Panc1 (cell line): ENCODE measurements at regions not wholly inside any gene's neighbourhood (a gene's known extent, or its start where the extent isn't known, plus 50 kb on each side); places are given as distances from the start of the nearest gene placed in this dataset.

Experiments used
- ATAC-seq: fragments of 200-7000 bp; cut with Tn5 transposase; 2 replicates; pipeline ENCODE4 v1.9.1; 2020; ENCODE audit warnings: mild to moderate bottlenecking, moderate library complexity
- BruUV-seq: library from RNA; stranded (reverse); fragments of 400-500 nt; replicated peaks from 2 replicates; lab custom pipeline; 2021; lab: Mats Ljungman, UMichigan
- CTCF ChIA-PET: fragments of 300-600 bp; sonication (Branson Sonifier 250); formaldehyde crosslinking; loops from one replicate; lab custom pipeline; 2022; ENCODE audit warnings: antibody characterized with exemption; lab: Charles Lee
- POLR2A ChIA-PET: fragments of 300-600 bp; sonication (Branson Sonifier 250); formaldehyde crosslinking; loops from one replicate; lab custom pipeline; 2022; ENCODE audit warnings: antibody characterized with exemption; lab: Charles Lee
- DNase-seq: peaks from one replicate; pipeline ENCODE4 v3.0.0-alpha.2; 2010; ENCODE audit warnings: low read depth, low spot score
- H3K27ac ChIP-seq: 2 replicates; pipeline ENCODE4 v1.5.1; 2011; ENCODE audit warnings: mild to moderate bottlenecking, low read length, inconsistent platforms
- H3K27me3 ChIP-seq: fragments of 200-500 bp; sonication (Bioruptor generic); 2 replicates; pipeline ENCODE4 v1.6.0; 2014; ENCODE audit warnings: low read length, inconsistent platforms; ENCODE audit not compliant: control insufficient read depth, insufficient read depth
- H3K36me3 ChIP-seq: fragments of 200-500 bp; sonication (Bioruptor generic); 2 replicates; pipeline ENCODE4 v1.5.1; 2014; ENCODE audit warnings: inconsistent platforms, mild to moderate bottlenecking, low read length, moderate library complexity; ENCODE audit not compliant: control insufficient read depth, insufficient read depth
- H3K4me1 ChIP-seq: 2 replicates; pipeline ENCODE4 v1.5.1; 2011; ENCODE audit warnings: inconsistent platforms, mild to moderate bottlenecking, low read length, moderate library complexity; ENCODE audit not compliant: control insufficient read depth, insufficient read depth
- H3K4me3 ChIP-seq, 2 experiments: 2 replicates each; pipeline ENCODE4 v1.5.1; 2011 to 2012; ENCODE audit warnings: low read depth in 2 of 2, low read length in 2 of 2, mild to moderate bottlenecking in 2 of 2, inconsistent platforms in 1 of 2, moderate library complexity in 1 of 2
- H3K9me3 ChIP-seq: fragments of 200-500 bp; sonication (Bioruptor generic); 2 replicates; pipeline ENCODE4 v1.5.1; 2014; ENCODE audit warnings: low read depth, mild to moderate bottlenecking, inconsistent platforms, low read length, moderate library complexity; ENCODE audit not compliant: control insufficient read depth, insufficient read depth
- POLR2AphosphoS5 ChIP-seq: IDR thresholded peaks from 2 replicates; pipeline ENCODE4 v1.6.1; 2012; ENCODE audit warnings: mild to moderate bottlenecking, low read depth, low read length, moderate library complexity
- SIN3A ChIP-seq: IDR thresholded peaks from 2 replicates; pipeline ENCODE4 v1.6.1; 2012; ENCODE audit warnings: low read depth, mild to moderate bottlenecking, low read length, moderate library complexity, borderline replicate concordance; ENCODE audit not compliant: insufficient read depth
- TCF7L2 ChIP-seq: IDR thresholded peaks from 2 replicates; pipeline ENCODE4 v1.6.1; 2011; ENCODE audit warnings: mild to moderate bottlenecking, low read depth, low read length, inconsistent platforms
- in situ Hi-C: cut with HindIII; loops from 2 replicates; pipeline ENCODE4 v1.10.0; 2016; ENCODE audit warnings: low sequenced_read_pairs, low pct_unique_long_range_greater_than_20kb
- intact Hi-C: fragments of 100-400 bp; cut with micrococcal nuclease; formaldehyde crosslinking; loops from one replicate; pipeline ENCODE4 v1.10.0; 2022; ENCODE audit not compliant: unreplicated experiment
- TF ChIP-seq, protein P1 (sequence below), 2 experiments: IDR thresholded peaks; 2 replicates each; pipeline ENCODE4 v1.6.1; 2011 to 2012; ENCODE audit warnings: low read depth in 2 of 2, control low read depth in 1 of 2, low read length in 1 of 2, mild to moderate bottlenecking in 1 of 2, moderate library complexity in 1 of 2; ENCODE audit not compliant: insufficient read depth in 1 of 2
- TF ChIP-seq, protein P2 (sequence below): fragments of 450-650 bp; IDR thresholded peaks from 2 replicates; pipeline ENCODE4 v1.5.1; 2017; ENCODE audit warnings: mild to moderate bottlenecking

DNA sequence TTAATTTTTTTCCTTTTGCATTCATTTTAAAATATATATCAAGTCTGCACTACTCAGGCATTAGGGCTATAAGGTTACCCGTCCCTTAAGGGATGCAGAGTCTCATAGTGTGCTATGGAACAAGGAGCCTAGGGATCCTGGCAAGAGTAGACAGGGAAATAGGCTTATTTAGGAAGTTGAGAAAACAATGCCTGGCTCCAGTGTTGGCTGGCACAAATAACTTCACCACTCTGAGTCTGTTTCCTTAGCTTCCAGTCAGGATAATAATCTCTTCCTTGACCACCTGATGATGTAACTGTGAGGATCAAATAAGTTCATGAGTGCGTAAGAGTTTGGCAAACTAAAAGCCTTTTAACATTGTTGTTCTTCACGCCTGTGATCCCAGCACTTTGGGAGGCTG lies 540.8 kb upstream of the IL12A start:
- CTCF ChIA-PET = no interaction called here
- BruUV-seq = no TSS peak

DNA sequence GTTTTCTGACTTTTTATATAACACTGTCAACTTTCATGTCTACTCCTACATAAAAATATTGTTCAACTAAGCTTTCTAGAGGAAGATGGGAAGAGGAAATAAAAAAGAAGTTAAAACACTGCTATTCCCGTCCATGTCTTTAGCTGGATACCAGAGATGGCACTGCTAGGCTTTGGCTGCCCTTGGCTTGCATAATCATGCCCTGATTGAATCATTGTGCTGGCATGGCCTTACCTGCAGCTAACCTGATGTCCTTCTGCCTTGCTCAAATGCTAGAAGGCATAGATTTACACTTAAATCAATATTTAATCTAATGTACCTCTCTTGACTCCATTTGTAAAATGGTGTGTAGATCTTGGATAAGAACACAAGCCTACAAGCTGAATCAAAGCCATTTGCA lies 539.7 kb upstream of the IL12A start:
- TF ChIP-seq SIN3A = no peak
- TF ChIP-seq, protein P1, sequence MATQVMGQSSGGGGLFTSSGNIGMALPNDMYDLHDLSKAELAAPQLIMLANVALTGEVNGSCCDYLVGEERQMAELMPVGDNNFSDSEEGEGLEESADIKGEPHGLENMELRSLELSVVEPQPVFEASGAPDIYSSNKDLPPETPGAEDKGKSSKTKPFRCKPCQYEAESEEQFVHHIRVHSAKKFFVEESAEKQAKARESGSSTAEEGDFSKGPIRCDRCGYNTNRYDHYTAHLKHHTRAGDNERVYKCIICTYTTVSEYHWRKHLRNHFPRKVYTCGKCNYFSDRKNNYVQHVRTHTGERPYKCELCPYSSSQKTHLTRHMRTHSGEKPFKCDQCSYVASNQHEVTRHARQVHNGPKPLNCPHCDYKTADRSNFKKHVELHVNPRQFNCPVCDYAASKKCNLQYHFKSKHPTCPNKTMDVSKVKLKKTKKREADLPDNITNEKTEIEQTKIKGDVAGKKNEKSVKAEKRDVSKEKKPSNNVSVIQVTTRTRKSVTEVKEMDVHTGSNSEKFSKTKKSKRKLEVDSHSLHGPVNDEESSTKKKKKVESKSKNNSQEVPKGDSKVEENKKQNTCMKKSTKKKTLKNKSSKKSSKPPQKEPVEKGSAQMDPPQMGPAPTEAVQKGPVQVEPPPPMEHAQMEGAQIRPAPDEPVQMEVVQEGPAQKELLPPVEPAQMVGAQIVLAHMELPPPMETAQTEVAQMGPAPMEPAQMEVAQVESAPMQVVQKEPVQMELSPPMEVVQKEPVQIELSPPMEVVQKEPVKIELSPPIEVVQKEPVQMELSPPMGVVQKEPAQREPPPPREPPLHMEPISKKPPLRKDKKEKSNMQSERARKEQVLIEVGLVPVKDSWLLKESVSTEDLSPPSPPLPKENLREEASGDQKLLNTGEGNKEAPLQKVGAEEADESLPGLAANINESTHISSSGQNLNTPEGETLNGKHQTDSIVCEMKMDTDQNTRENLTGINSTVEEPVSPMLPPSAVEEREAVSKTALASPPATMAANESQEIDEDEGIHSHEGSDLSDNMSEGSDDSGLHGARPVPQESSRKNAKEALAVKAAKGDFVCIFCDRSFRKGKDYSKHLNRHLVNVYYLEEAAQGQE (IDR thresholded peaks at IDR 0.05; ENCODE audit: insufficient read depth in 1 of 2, low read depth in 2 of 2, low read length in 1 of 2) = no peak
- TF ChIP-seq, protein P2, sequence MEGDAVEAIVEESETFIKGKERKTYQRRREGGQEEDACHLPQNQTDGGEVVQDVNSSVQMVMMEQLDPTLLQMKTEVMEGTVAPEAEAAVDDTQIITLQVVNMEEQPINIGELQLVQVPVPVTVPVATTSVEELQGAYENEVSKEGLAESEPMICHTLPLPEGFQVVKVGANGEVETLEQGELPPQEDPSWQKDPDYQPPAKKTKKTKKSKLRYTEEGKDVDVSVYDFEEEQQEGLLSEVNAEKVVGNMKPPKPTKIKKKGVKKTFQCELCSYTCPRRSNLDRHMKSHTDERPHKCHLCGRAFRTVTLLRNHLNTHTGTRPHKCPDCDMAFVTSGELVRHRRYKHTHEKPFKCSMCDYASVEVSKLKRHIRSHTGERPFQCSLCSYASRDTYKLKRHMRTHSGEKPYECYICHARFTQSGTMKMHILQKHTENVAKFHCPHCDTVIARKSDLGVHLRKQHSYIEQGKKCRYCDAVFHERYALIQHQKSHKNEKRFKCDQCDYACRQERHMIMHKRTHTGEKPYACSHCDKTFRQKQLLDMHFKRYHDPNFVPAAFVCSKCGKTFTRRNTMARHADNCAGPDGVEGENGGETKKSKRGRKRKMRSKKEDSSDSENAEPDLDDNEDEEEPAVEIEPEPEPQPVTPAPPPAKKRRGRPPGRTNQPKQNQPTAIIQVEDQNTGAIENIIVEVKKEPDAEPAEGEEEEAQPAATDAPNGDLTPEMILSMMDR = no peak
- TF ChIP-seq TCF7L2 = no peak
- intact Hi-C loops (no loop called here), in situ Hi-C loops (no loop called here)
- ChIA-PET CTCF (no interaction called here), POLR2A (no interaction called here)
- H3K4me3 ChIP-seq = no peak overlapping the region
- no peaks in the 10 kb centered on the region for H3K27me3 ChIP-seq
- H3K4me1 ChIP-seq = no peaks in the 10 kb centered on the region
- DNase-seq (no peak), ATAC-seq (no peak)
- no TSS peak for BruUV-seq
- H3K27ac ChIP-seq = no peak overlapping the region
- no peaks in the 10 kb centered on the region for H3K9me3 ChIP-seq
- no peaks in the 10 kb centered on the region for H3K36me3 ChIP-seq

More for the DNA sequence above, 540.8 kb upstream of the IL12A start:
- Histone ChIP-seq H3K27ac (no peak overlapping the region), H3K4me1 (no peaks in the 10 kb centered on the region), H3K9me3 (no peaks in the 10 kb centered on the region), H3K27me3 (no peaks in the 10 kb centered on the region), H3K36me3 (no peaks in the 10 kb centered on the region), H3K4me3 (no peak overlapping the region)
- TF ChIP-seq POLR2AphosphoS5 (no peak), SIN3A (no peak), TCF7L2 (no peak)
- TF ChIP-seq, protein P1 (IDR thresholded peaks at IDR 0.05; ENCODE audit: insufficient read depth in 1 of 2, low read depth in 2 of 2, low read length in 1 of 2) = no peak
- TF ChIP-seq, protein P2 = no peak
- DNase-seq (no peak), ATAC-seq (no peak)
- in situ Hi-C loops (no loop called here), intact Hi-C loops (no loop called here)
- POLR2A ChIA-PET = no interaction called here
